Activated CD8-positive, alpha-beta memory T cell treated with anti-CD3 and anti-CD28 coated beads for 48 hours (primary cell): ENCODE measurements at regions not wholly inside any gene's neighbourhood (a gene's known extent, or its start where the extent isn't known, plus 50 kb on each side); places are given as distances from the start of the nearest gene placed in this dataset.
"Not testable (repeated sequence)": the region's sequence is repeated elsewhere in the genome, so short reads cannot be mapped to it uniquely, and the experiment has no call there.

ENCODE experiments used
- DNase-seq, 3 experiments: peaks; one replicate each; pipeline ENCODE4 v3.0.0-alpha.2; 2020; ENCODE audit warnings: low read depth in 2 of 3, low spot score in 2 of 3

DNA sequence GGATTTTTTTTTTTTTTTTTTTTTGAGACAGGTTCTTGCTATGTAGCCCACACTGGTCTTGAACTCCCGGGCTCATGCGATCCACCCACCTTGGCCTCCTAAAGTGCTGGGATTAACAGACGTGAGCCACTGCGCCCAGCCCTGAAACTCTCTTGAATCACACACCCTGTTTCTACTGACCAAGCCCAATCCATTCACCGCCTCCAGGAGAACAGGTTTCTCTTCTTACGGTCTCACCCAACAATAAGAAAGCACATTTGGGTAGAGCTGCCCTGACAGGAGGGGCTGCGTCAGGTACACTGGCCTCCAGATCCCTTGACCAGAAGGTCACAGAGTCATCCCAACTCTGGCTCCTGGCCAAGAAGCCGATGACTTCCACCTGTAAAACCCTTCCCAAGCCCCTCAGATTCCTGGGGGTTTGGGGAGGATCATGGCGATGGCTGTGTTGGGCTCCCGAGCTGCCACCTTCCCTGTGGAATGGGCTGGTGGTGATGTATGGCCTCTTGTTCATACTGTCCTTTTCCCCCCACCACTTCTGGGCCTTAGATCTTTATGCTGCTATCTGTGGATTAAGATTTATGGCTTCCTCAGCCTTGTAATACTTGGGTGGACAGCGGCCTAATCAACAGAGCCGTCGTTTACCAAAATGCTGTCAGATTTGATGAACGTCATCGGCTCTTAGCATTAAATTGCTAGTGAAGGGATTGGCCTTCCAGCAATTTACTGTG, 89.1 kb downstream of the KATNIP start:
- DNase-seq: no peak

DNA sequence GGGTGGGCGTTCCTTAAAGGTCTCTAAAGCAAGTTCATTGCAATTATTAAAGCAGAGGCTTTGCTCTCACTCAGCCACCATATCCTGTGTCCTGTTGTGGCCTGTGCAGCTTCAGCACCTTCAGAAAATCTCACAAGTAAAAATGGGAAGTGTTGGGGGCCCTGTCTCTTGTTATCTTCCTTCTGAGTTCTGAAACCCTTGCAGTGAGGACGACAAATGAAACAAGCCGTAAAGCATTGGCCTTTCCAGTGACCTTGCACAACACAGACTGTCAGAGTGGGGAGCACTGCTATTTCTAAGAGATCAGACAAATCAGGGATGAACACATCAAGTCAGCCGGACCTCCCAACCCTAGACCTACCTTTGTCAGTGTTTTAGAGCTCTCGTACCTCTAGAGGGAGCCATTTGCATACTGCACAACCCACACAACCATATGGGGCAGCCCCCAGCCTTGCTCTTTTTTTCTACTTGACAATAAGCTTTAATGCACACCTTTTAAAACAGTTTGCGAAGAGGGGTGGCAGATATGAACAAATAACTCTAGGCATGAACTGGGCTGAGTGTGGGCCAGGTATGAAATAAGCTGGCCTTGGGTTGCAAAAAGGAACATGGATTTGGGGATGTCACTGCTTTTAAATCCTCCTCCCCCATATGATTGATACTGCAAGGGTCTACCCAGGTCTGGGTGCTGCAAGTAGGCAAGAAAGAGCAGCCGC, 89.8 kb downstream of the KATNIP start:
- DNase-seq: no peak

DNA sequence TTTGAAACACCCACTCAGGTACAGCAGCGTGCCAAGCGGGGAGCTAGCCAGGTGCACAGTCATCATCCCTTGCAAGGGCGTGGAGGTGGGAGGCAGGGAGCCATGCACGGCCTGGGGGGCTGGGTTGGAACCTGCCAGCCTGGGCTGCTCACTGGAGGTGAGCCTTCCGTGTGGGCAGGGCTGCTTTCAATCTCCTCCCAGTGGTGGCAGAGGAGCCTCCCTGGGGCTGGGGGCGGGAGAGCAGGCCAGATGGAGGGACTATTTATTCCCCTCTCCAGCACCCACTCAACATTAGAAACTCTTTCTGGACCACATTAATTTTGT, 90.3 kb downstream of the KATNIP start:
- DNase-seq: no peak

DNA sequence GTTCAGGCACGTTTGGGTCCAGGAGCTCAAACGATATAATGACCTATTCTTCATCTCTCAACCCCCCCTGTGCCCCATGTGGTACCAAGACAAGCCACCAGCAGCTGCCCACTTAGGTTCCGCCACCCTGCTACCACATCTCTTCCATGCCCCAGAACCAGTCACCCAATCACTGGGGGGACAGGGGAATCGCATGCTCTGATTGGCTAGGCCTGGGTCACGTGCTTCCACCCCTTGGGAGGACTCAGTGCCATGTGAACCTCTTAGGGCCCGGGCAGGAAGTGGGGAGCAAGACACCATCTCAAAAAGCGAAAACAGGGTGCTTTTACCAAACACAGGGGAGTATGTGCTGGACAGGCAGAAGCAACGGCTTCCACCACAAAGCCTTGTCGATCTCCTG, 91.3 kb downstream of the KATNIP start:
- no peak for DNase-seq

DNA sequence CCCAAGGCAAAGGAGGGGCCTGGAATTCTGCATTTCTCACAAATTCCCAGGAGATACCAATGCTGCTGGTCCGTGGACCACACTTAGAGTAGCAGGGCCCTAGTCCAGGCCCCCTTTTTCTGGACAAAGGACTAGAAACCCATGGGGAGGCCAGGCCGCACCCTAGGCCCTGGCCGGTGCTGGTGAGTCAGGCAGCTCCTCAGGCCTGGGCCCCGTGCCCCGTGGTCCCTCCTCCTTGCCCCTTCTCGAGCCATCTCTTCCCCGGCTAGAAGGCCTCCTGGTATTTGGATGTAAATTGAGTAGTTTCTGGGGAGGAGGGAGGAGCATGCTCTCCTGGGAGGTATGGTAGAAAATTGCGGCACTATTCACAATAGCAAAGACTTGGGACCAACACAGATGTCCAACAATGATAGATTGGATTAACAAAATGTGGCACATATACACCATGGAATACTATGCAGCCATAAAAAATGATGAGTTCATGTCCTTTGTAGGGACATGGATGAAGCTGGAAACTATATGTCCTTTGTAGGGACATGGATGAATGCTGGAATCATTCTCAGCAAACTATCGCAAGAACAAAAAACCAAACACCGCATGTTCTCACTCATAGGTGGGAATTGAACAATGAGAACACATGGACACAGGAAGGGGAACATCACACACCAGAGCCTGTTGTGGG, 91.9 kb downstream of the KATNIP start:
- not testable (repeated sequence) for DNase-seq

GRCh38 chr16:27642756-27643155, 92.8 kb downstream of the KATNIP start:
- no peak for DNase-seq

GRCh38 chr16:27644165-27644564, 94.2 kb downstream of the KATNIP start:
- no peak for DNase-seq

- DNase-seq: no peak
Observed at GRCh38 chr16:27645396-27645795, 95.5 kb downstream of the KATNIP start.

DNA sequence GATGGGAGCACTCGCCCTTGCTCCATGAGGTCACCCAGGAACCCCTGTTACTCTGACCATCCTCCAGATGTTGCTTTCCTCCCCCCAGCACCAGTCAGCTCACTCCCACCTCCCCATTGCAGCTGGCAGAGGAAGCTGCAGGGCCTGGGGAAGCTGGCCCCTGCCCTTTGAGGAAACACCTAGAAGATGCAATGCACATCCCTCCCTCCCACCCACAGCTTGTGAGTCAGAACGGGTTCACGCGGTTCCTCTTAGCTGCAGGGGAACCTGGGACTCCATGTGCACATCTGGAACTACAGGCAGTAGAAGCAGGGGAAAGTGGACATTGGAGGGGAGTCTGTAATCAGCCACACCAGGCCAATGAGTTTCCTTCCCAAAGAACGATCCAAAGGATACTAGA, 96.9 kb downstream of the KATNIP start:
- no peak for DNase-seq

DNA sequence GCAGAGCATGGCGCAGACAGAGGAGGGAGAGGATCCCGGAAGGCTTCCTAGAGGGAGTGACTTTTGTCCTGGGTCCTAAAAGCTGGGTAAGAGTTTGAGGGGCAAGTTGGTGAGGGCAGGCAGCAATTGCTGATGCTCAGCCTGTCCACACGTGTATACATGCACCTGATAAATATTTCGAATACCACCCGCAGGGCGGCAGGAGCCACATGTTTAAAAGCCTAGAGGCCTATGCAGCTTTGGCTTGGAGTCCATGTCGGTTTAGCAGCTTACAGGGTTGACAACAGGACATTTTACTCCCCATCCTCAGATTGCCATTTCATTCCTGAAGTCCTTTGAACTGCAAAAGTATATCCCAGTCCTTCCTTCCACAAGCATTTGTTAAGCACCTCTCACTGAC, 99.1 kb downstream of the KATNIP start:
- DNase-seq: no peak

DNA sequence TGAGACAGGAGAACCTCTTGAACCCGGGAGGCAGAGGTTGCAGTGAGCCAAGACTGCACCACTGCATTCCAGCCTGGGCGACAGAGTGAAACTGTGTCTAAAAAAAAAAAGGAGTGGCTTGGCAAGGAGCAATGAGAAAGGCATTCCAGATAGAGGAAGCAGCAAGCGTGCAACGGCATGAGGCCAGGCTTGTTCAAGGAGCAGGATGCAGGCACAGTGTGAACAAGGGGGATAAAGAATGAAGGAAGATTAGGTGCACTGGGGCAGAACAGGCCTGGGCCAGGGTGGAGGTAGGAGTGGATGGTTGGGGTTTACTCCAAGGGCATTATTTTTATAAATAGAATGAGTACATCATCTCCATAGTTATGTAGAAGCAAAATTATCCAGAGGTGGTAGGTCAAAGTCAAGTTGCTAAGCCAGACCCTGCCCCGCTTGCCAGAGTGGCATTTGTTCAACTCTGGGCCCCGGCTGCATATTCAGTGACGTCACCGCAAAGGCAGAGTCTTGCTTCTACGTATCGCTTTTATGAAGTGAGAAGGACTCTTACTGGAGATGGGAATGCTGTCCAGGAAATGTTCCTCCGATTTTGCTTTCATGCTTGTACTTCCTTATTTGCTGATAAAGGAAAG, 100.2 kb downstream of the KATNIP start:
- DNase-seq: no peak

GRCh38 chr16:27651301-27651700, 101.4 kb downstream of the KATNIP start:
- DNase-seq: no peak

DNA sequence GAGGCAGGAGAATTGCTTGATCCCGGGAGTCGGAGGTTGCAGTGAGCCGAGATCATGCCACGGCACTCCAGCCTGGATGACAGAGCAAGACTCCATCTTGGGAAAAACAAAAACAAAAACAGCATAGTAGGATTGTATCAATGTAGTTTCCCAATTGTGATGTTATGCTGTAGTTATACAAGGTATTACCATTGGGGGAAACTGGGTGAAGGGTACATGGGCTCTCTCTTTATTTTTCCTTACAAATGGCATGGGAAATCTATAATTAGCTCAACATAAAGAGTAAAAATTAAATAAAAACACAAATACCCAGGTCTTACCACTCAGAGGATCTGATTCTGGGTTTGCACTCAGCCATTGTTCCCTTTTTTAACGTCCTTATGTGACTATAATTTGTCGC, 107.9 kb downstream of the KATNIP start:
- DNase-seq: no peak

GRCh38 chr16:27660507-27660906, 110.6 kb downstream of the KATNIP start:
- no peak for DNase-seq

DNA sequence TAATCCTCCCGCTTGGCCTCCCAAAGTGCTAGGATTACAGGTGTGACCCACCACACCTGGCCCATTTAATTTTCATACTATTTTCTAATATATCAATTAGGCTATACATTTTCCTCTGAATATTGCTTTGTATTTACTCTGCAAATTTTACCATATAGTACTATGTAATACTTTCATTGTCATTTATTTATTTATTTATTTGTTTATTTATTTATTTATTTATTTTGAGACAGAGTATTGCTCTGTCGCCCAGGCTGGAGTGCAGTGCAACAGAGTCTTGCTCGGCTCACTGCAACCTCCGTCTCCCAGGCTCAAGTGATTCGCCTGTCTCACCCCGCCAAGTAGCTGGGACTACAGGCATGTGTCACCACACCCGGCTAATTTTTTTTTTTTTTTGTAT, 113.3 kb downstream of the KATNIP start:
- DNase-seq: not testable (repeated sequence)

GRCh38 chr16:27665881-27666280, 115.9 kb downstream of the KATNIP start:
- no peak for DNase-seq

GRCh38 chr16:27670071-27670810, 120.3 kb downstream of the KATNIP start:
- no peak for DNase-seq

- no peak for DNase-seq
Observed at GRCh38 chr16:27671410-27671809, 121.5 kb downstream of the KATNIP start.

DNA sequence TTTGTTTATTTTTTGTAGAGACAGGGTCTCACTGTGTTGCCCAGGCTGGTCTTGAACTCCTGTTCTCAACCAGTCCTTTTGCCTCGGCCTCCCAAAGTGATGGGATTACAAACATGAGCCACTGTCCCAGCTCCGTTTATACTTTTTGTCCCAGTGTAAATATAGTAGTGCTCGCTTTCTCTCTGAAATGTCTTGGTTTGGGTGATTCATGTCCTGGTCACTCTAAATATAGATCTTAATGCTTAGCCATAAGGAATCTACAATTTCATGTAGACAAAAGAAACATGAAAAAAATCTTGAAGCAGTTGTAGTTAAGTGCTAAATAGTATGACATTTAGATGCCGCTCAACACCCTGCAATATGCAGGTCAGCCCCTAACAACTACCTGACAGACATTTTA, 126.9 kb downstream of the KATNIP start:
- no peak for DNase-seq

- DNase-seq: no peak
Observed at GRCh38 chr16:27677263-27677662, 127.3 kb downstream of the KATNIP start.

DNA sequence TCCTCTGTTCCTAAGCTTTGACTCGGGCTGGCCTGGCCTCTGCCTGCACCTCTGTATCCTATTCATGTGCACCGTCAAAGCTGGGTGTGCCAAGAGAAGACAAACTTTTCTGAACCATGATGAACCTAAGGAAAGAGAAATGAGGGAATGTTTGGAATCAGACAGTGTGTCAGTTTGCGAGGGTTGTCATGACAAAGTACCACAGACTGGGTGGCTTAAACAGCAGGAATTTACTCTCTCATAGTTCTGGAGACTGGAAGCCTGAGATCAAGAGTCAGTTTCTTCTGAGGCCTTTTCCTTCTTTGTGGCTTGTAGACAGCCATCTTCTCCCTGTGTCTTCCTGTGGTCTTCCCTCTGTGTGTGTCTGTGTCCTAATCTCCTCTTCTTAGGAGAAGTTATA, 129.0 kb downstream of the KATNIP start:
- DNase-seq: no peak
